ENCODE measurements at regions not wholly inside any gene's neighbourhood (a gene's known extent, or its start where the extent isn't known, plus 50 kb on each side); places are given as distances from the start of the nearest gene placed in this dataset.

DNA sequence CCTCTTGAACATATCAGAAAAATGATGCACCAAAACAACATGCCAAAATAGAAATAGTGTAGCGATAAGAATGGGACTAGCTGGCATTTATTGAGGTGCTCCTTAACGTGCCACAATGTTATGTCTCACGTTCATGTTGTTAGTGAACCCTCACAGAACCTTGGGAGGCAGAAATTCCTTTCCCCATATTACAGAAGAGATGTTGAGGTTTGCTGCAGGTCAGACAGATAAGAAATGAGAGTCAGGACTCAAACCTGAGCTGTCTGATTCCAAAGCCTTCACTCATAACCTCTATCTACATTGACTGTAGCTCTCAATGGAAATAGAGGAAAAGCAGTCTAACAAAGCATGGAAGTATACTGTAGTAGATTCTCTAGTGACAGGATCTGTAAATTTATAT is 163.3 kb upstream of the STK17B start:
- TF ChIP-seq, protein P1, sequence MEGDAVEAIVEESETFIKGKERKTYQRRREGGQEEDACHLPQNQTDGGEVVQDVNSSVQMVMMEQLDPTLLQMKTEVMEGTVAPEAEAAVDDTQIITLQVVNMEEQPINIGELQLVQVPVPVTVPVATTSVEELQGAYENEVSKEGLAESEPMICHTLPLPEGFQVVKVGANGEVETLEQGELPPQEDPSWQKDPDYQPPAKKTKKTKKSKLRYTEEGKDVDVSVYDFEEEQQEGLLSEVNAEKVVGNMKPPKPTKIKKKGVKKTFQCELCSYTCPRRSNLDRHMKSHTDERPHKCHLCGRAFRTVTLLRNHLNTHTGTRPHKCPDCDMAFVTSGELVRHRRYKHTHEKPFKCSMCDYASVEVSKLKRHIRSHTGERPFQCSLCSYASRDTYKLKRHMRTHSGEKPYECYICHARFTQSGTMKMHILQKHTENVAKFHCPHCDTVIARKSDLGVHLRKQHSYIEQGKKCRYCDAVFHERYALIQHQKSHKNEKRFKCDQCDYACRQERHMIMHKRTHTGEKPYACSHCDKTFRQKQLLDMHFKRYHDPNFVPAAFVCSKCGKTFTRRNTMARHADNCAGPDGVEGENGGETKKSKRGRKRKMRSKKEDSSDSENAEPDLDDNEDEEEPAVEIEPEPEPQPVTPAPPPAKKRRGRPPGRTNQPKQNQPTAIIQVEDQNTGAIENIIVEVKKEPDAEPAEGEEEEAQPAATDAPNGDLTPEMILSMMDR (IDR thresholded peaks at IDR 0.05), result no peak
- Histone ChIP-seq H3K4me3 (no peak overlapping the region), H3K27ac (no peak overlapping the region)
- no peak for DNase-seq (ENCODE audit: low spot score)

DNA sequence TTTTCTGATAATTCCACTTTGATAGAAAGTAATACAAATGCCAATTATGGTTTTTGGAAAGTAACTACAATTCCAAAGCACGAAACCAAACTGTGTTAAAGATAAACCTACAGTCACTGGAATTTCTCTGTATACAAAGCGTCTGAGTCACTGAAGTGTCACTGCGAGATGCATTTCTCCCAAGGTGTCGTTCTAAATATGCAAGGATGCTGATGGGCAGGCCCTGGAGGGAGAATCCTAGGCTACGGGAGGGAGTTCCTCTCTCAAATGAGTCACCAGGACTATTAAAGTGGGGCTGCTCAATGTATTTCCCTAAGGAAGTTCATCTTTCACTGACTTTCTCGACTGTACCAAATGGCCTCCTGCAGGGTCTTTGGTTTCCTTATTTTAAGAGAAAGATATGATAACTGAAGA is 163.8 kb upstream of the STK17B start:
- TF ChIP-seq, protein P1 (IDR thresholded peaks at IDR 0.05), result no peak
- DNase-seq (ENCODE audit: low spot score), result no peak
- Histone ChIP-seq H3K4me3 (no peak overlapping the region), H3K27ac (no peak overlapping the region)

DNA sequence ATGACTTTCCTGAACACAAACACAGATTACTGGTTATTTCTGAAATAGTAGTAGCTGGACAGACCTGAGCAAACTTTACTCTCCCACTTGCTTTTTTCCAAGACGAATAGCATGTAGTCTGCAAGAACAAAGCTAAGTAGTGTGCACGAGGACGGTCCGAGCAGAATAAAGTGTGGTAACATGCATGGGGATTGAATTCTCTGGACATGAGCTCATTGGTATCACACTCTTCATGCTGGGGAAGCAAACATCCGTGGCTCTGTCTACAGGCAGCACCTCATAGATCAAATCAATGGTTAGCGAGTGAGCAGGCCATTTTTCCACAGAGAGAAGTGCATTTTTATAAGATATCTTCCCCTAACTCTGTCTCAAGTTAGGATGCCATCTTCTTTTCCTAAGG is 164.8 kb upstream of the STK17B start:
- TF ChIP-seq, protein P1 (IDR thresholded peaks at IDR 0.05), result no peak
- H3K27ac ChIP-seq, result no peak overlapping the region
- no peak for DNase-seq (ENCODE audit: low spot score)
- no peak overlapping the region for H3K4me3 ChIP-seq

DNA sequence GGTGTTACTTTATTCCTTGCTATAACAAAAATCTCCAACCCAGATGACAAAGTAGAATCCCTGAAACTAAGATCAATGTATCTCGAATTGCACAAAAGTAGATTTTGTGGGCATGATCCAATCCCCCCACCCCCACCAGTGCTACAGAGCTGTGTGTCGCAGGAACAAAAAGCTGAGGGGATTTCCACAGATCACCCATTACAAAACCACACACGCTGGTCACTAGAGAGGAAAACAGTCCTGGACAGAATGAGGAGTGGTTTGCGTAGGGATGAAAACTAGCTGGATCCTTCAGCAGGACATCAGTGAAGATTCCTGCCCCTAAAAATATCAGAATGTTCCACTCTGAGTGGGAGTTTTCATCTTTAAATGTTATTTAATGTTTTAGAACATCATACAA is 165.3 kb upstream of the STK17B start:
- Histone ChIP-seq H3K4me3 (no peak overlapping the region), H3K27ac (no peak overlapping the region)
- TF ChIP-seq, protein P1 (IDR thresholded peaks at IDR 0.05), result no peak
- no peak for DNase-seq (ENCODE audit: low spot score)

DNA sequence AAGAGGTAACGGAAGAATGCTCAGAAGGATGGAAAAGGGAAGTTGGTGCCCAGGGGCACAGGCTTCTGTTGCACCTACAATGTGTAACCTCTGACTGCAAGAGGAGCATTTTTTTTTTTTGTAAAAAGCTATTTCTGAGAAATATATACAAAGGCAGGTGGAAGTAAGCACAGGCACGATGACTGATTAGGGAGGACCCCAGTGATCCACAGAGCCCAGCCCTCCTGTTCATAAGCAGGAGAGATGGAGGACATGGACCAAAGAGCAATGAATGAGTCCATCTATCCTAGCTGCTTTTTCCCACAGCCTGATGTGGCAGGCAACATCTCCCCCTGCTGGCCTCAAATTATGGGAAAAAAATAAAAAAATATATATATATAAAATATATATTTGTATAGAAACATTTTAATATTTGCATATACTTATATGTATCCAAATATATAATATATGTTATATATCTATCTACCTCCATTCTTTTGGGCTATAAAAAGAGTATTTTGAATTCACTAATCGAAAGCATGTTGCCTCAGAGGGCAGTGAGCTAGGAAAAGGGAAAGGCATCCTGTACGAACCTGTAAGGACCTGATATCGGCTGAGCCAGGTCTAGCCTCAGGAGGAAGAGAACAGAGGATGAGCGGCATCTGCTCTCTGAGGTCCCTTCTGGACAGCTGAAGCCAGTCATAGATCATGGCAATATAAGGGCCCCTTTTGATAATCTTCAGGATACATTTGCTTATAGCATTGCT is 166.0 kb upstream of the STK17B start:
- no peak overlapping the region for H3K27ac ChIP-seq
- no peak overlapping the region for H3K4me3 ChIP-seq
- TF ChIP-seq, protein P1 (IDR thresholded peaks at IDR 0.05), result peak; percentile 33
- no peak for DNase-seq (ENCODE audit: low spot score)

DNA sequence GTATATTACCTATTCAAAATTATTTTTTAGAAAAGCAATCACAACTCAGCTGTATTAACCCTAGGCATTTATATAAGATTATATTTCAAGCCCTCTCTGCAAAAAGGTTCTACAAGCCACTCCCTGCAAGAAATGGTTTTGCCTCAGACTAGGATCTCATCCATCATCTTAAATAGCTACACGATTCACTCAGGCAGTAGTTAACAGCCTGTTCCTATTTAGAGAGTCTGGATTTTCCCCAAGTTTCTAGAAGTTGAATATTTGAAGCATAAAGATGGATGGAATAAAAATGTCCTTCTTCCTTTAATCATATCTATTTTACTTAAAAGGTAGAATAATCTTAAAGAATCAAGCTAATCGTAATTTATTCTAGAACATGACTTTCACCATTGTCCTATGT is 167.1 kb upstream of the STK17B start:
- TF ChIP-seq, protein P1 (IDR thresholded peaks at IDR 0.05), result no peak
- no peak for DNase-seq (ENCODE audit: low spot score)
- Histone ChIP-seq H3K4me3 (no peak overlapping the region), H3K27ac (no peak overlapping the region)

DNA sequence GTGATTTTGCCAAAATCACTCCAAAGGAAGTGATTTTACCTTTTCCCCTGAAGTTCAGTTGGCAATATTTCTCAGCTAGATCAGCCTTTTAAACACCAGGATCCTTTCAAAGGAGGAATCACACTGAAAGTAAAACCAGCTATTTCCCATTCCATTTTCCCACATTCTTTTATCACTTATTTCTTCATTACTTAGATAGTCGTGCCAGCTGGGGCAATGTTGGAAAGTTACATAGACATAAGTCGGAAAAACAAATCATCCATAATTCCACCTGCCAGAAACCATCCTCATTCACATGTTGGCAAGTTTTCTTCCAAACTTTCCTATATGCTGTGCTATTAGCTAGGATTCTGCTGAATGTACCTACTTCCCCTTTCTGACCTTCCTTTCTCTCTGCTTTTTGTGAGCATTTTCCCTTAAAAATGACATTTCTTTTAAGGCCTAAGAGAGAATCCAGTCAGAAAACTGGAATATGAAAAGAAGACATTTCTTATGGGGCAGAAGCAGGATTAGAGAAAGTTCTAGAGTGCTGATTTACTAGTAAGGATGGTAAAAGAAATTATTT is 170.0 kb upstream of the STK17B start:
- Histone ChIP-seq H3K27ac (no peak overlapping the region), H3K4me3 (no peak overlapping the region)
- TF ChIP-seq, protein P1 (IDR thresholded peaks at IDR 0.05), result no peak
- no peak for DNase-seq (ENCODE audit: low spot score)

All from coronary artery (tissue), 2 donors.